DND-41 (cell line): ENCODE measurements at regions not wholly inside any gene's neighbourhood (a gene's known extent, or its start where the extent isn't known, plus 50 kb on each side); places are given as distances from the start of the nearest gene placed in this dataset.

ENCODE experiments used
- EZH2 ChIP-seq: IDR thresholded peaks from 3 replicates; pipeline ENCODE4 v1.6.1; 2012; ENCODE audit warnings: borderline replicate concordance, low read depth, mild to moderate bottlenecking, moderate library complexity, low read length, inconsistent platforms; ENCODE audit not compliant: severe bottlenecking
- TF ChIP-seq, protein P1 (sequence below): IDR thresholded peaks from 2 replicates; pipeline ENCODE4 v1.5.1; 2012; ENCODE audit warnings: borderline replicate concordance, low read length, moderate library complexity, mild to moderate bottlenecking; ENCODE audit not compliant: poor library complexity, severe bottlenecking; ENCODE audit errors: extremely low read depth

DNA sequence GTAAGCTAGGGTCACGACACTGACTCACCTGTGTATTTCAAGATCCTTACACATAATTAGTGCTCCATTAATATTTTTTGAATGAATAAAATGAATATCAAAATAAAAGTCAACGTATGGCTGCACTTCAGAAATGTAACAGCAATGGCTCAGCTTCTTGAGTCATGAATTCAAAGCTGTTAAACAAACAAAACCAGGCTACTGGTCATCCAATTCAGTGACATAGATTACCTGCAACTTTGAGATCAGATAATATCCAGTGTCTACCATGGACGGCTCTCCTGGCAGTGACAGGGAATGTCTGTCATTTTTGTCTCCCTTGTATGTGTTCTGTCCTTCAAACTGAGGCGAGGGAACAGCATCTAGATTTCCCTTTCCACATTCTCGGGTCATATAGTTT lies 225.6 kb downstream of the EFCAB11 start:
- TF ChIP-seq EZH2 = no peak
- TF ChIP-seq, protein P1, sequence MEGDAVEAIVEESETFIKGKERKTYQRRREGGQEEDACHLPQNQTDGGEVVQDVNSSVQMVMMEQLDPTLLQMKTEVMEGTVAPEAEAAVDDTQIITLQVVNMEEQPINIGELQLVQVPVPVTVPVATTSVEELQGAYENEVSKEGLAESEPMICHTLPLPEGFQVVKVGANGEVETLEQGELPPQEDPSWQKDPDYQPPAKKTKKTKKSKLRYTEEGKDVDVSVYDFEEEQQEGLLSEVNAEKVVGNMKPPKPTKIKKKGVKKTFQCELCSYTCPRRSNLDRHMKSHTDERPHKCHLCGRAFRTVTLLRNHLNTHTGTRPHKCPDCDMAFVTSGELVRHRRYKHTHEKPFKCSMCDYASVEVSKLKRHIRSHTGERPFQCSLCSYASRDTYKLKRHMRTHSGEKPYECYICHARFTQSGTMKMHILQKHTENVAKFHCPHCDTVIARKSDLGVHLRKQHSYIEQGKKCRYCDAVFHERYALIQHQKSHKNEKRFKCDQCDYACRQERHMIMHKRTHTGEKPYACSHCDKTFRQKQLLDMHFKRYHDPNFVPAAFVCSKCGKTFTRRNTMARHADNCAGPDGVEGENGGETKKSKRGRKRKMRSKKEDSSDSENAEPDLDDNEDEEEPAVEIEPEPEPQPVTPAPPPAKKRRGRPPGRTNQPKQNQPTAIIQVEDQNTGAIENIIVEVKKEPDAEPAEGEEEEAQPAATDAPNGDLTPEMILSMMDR = no peak
